ENCODE measurements at regions not wholly inside any gene's neighbourhood (a gene's known extent, or its start where the extent isn't known, plus 50 kb on each side); places are given as distances from the start of the nearest gene placed in this dataset.

DNA sequence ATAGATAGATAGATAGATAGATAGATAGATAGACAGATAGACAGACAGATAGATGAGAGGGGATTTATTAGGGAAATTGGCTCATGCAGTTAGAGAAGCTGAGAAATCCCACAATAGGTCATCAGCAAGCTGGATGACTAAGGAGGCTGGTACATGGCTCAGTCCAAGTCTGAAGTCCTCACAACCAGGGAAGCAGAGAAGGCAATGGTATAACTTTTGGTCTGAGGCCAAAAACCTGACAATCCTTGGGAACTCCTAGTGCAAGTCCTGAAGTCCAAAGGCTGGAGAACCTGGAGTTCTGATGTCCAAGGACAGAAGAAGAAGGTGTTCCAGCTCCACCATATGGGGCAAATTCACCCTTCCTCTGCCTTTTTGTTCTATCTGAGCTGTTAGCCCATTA lies 517.6 kb upstream of the ATP2B1 start:
- no peak for TF ChIP-seq GATA2 (IDR thresholded peaks at IDR 0.05; ENCODE audit: low read depth, low read length)
- TF ChIP-seq GATA3 (IDR thresholded peaks at IDR 0.05; ENCODE audit: low read depth, low read length) = no peak

All from SH-SY5Y (cell line).